K562 (cell line): ENCODE measurements at regions not wholly inside any gene's neighbourhood (a gene's known extent, or its start where the extent isn't known, plus 50 kb on each side); places are given as distances from the start of the nearest gene placed in this dataset.
A peak's percentile ranks its signal among the peaks of the same experiment; 100 is the strongest.

Experiments
- BACH1 ChIP-seq: fragments of 200-800 bp; sonication (Bioruptor generic); IDR thresholded peaks from 2 replicates; pipeline ENCODE4 v1.6.1; 2016; ENCODE audit warnings: missing genetic modification characterization, missing compliant biosample characterization
- BCLAF1 ChIP-seq, 2 experiments: fragments of 450-650 bp in 1 of 2; IDR thresholded peaks; 2 replicates each; pipeline ENCODE4 v1.6.1; 2011 to 2017; ENCODE audit warnings: low read depth in 2 of 2, antibody characterized with exemption in 1 of 2, borderline replicate concordance in 1 of 2, low read length in 1 of 2, mild to moderate bottlenecking in 1 of 2, mixed read lengths in 1 of 2; ENCODE audit not compliant: control insufficient read depth in 1 of 2
- CBX2 ChIP-seq: fragments of 200-600 bp; sonication (generic); IDR thresholded peaks from one replicate; pipeline ENCODE4 v1.6.1; 2012; ENCODE audit warnings: mild to moderate bottlenecking, low read length, inconsistent platforms; ENCODE audit not compliant: insufficient read depth, poor library complexity, severe bottlenecking
- CREB1 ChIP-seq, 2 experiments: sonication (generic) in 1 of 2; formaldehyde crosslinking in 1 of 2; IDR thresholded peaks; 2 replicates each; pipeline versions ENCODE4 v1.6.1 to v1.8.0; 2012 to 2022; ENCODE audit warnings: inconsistent platforms in 1 of 2, mild to moderate bottlenecking in 1 of 2, missing genetic modification reagents in 1 of 2, moderate library complexity in 1 of 2
- EHMT2 ChIP-seq: fragments of 450-650 bp; IDR thresholded peaks from 2 replicates; pipeline ENCODE4 v1.6.1; 2018; ENCODE audit warnings: antibody characterized with exemption
- MAFF ChIP-seq: IDR thresholded peaks from 2 replicates; pipeline ENCODE4 v1.6.1; 2012; ENCODE audit warnings: low read length, improper control_type of control experiment
- MAFK ChIP-seq: IDR thresholded peaks from 2 replicates; pipeline ENCODE4 v1.6.1; 2011; ENCODE audit warnings: low read length, improper control_type of control experiment
- MLX ChIP-seq, 2 experiments: fragments of 450-650 bp in 1 of 2; sonication (generic) in 1 of 2; formaldehyde crosslinking; conservative IDR thresholded peaks; 2 replicates each; pipeline versions ENCODE4 v1.4.0 to v1.8.1; 2020 to 2022; ENCODE audit warnings: mild to moderate bottlenecking in 1 of 2, missing genetic modification reagents in 1 of 2
- NCOA1 ChIP-seq: fragments of 450-650 bp; IDR thresholded peaks from 2 replicates; pipeline ENCODE4 v1.6.1; 2016; ENCODE audit warnings: low read depth
- NELFE ChIP-seq: IDR thresholded peaks from 2 replicates; pipeline ENCODE4 v1.6.1; 2011; ENCODE audit warnings: mild to moderate bottlenecking; ENCODE audit not compliant: insufficient read depth, insufficient read length
- NEUROD1 ChIP-seq: fragments of 150-350 bp; IDR thresholded peaks from 2 replicates; pipeline ENCODE4 v1.6.1; 2014; ENCODE audit warnings: borderline replicate concordance, low read length, low read depth; ENCODE audit not compliant: partially characterized antibody
- PHF21A ChIP-seq: fragments of 450-650 bp; IDR thresholded peaks from 2 replicates; pipeline ENCODE4 v1.6.1; 2017; ENCODE audit warnings: low read depth, borderline replicate concordance
- SMAD3 ChIP-seq: fragments of 450-650 bp; formaldehyde crosslinking; conservative IDR thresholded peaks from 2 replicates; pipeline ENCODE4 v1.4.0; 2020; ENCODE audit warnings: mild to moderate bottlenecking
- ZBTB12 ChIP-seq: fragments of 250-450 bp; sonication (Bioruptor Pico); IDR thresholded peaks from 2 replicates; pipeline ENCODE4 v1.4.0; 2020
- ZNF316 ChIP-seq: fragments of 450-650 bp; IDR thresholded peaks from 2 replicates; pipeline ENCODE4 v1.6.1; 2016
- ZNF507 ChIP-seq: conservative IDR thresholded peaks from 2 replicates; pipeline ENCODE4 v1.6.1; 2017; ENCODE audit warnings: missing genetic modification characterization, missing compliant biosample characterization
- ZNF717 ChIP-seq: fragments of 250-450 bp; sonication (Bioruptor Pico); IDR thresholded peaks from 2 replicates; pipeline ENCODE4 v1.5.0; 2021
- TF ChIP-seq, protein P1 (sequence below): sonication (generic); IDR thresholded peaks from 2 replicates; pipeline ENCODE4 v1.6.1; 2016
- TF ChIP-seq, protein P2 (sequence below): fragments of 450-650 bp; formaldehyde crosslinking; IDR thresholded peaks from 2 replicates; pipeline ENCODE4 v1.4.0; 2022; ENCODE audit warnings: missing genetic modification characterization

- TF ChIP-seq BCLAF1 (IDR thresholded peaks at IDR 0.05; ENCODE audit: borderline replicate concordance in 1 of 2, control insufficient read depth in 1 of 2, low read depth in 2 of 2, low read length in 1 of 2) (no peak), ZNF717 (no peak), CBX2 (no peak), MLX (CRISPR knock-in tag; conservative IDR thresholded peaks at IDR 0.05) (no peak), ZBTB12 (CRISPR knock-in tag) (no peak), CREB1 (IDR thresholded peaks at IDR 0.05) (no peak), CREB1 (CRISPR knock-in tag; IDR thresholded peaks at IDR 0.05) (no peak), ZNF507 (no peak), PHF21A (no peak), NEUROD1 (no peak), MAFK (peak; percentile 93), EHMT2 (no peak), ZNF316 (peak; percentile 91), BACH1 (tag) (peak; percentile 69), NELFE (no peak), SMAD3 (CRISPR knock-in tag) (no peak), NCOA1 (no peak), MAFF (peak; percentile 93)
- TF ChIP-seq, protein P1, sequence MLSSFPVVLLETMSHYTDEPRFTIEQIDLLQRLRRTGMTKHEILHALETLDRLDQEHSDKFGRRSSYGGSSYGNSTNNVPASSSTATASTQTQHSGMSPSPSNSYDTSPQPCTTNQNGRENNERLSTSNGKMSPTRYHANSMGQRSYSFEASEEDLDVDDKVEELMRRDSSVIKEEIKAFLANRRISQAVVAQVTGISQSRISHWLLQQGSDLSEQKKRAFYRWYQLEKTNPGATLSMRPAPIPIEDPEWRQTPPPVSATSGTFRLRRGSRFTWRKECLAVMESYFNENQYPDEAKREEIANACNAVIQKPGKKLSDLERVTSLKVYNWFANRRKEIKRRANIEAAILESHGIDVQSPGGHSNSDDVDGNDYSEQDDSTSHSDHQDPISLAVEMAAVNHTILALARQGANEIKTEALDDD, result no peak
- TF ChIP-seq, protein P2, sequence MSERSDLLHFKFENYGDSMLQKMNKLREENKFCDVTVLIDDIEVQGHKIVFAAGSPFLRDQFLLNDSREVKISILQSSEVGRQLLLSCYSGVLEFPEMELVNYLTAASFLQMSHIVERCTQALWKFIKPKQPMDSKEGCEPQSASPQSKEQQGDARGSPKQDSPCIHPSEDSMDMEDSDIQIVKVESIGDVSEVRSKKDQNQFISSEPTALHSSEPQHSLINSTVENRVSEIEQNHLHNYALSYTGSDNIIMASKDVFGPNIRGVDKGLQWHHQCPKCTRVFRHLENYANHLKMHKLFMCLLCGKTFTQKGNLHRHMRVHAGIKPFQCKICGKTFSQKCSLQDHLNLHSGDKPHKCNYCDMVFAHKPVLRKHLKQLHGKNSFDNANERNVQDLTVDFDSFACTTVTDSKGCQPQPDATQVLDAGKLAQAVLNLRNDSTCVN, result no peak
Measured at GRCh38 chr3:177810162-177810623, 612.9 kb upstream of the TBL1XR1 start (continued).
